OCI-LY3 (cell line): ENCODE measurements at regions not wholly inside any gene's neighbourhood (a gene's known extent, or its start where the extent isn't known, plus 50 kb on each side); places are given as distances from the start of the nearest gene placed in this dataset.

Source experiments
- H2AFZ ChIP-seq: fragments of 200-600, 300-600 bp; shearing (Covaris generic); 2 replicates; pipeline ENCODE4 v1.6.0; 2014; ENCODE audit warnings: antibody characterized with exemption, low read depth, low read length
- H3K27ac ChIP-seq: fragments of 200-600, 300-600 bp; sonication (generic); 2 replicates; pipeline ENCODE4 v1.5.1; 2014; ENCODE audit warnings: mild to moderate bottlenecking, low read length, moderate library complexity, mixed read lengths
- H3K27me3 ChIP-seq: fragments of 200-600, 300-600 bp; sonication (generic); 2 replicates; pipeline ENCODE4 v1.6.1; 2014; ENCODE audit warnings: low read depth, low read length, mixed read lengths
- H3K36me3 ChIP-seq: fragments of 200-600, 300-600 bp; sonication (generic); replicated peaks from 2 replicates; pipeline ENCODE3; 2014; ENCODE audit warnings: low read depth, low read length, mixed read lengths
- H3K4me1 ChIP-seq: fragments of 300-600, 200-600 bp; sonication (generic); 2 replicates; pipeline ENCODE4 v1.6.1; 2014; ENCODE audit warnings: low read length, mixed read lengths
- H3K4me2 ChIP-seq: fragments of 200-600, 300-600 bp; sonication (generic); 2 replicates; pipeline ENCODE4 v1.6.1; 2014; ENCODE audit warnings: low read length, mixed read lengths
- H3K4me3 ChIP-seq: fragments of 300-600, 200-600 bp; sonication (generic); 2 replicates; pipeline ENCODE4 v1.5.1; 2014; ENCODE audit warnings: antibody characterized with exemption, mild to moderate bottlenecking, low read length, moderate library complexity
- H3K79me2 ChIP-seq: fragments of 300-600, 200-600 bp; shearing (Covaris generic); 2 replicates; pipeline ENCODE4 v1.6.1; 2014; ENCODE audit warnings: mild to moderate bottlenecking, low read length, mixed read lengths
- H3K9ac ChIP-seq: fragments of 300-600, 200-600 bp; shearing (Covaris generic); 2 replicates; pipeline ENCODE4 v1.6.0; 2014; ENCODE audit warnings: mild to moderate bottlenecking, low read length, moderate library complexity
- H3K9me3 ChIP-seq: fragments of 200-600, 300-600 bp; shearing (Covaris generic); 2 replicates; pipeline ENCODE4 v1.6.1; 2014; ENCODE audit warnings: low read length, mixed read lengths; ENCODE audit not compliant: insufficient read depth
- H4K20me1 ChIP-seq: fragments of 200-600, 300-600 bp; sonication (generic); 2 replicates; pipeline ENCODE4 v1.6.1; 2016; ENCODE audit warnings: low read length, mixed read lengths; ENCODE audit not compliant: insufficient read depth
- EZH2phosphoT487 ChIP-seq: fragments of 200-600 bp; shearing (Covaris generic); IDR thresholded peaks from 2 replicates; pipeline ENCODE4 v1.6.1; 2018; ENCODE audit warnings: antibody characterized with exemption, mixed run types, low read depth
- TF ChIP-seq, protein P1 (sequence below): fragments of 200-600, 300-600 bp; sonication (generic); IDR thresholded peaks from 2 replicates; pipeline ENCODE4 v1.5.1; 2014; ENCODE audit warnings: antibody characterized with exemption, low read length, low read depth

GRCh38 chrX:13495232-13495631 lies 74.2 kb upstream of the EGFL6 start:
- Histone ChIP-seq H4K20me1 (no peaks in the 10 kb centered on the region), H3K4me3 (no peak overlapping the region), H3K79me2 (no peaks in the 10 kb centered on the region), H2AFZ (no peak overlapping the region), H3K4me2 (no peak overlapping the region), H3K9me3 (no peaks in the 10 kb centered on the region), H3K27ac (no peak overlapping the region), H3K36me3 (no peaks in the 10 kb centered on the region), H3K27me3 (no peaks in the 10 kb centered on the region), H3K4me1 (no peaks in the 10 kb centered on the region), H3K9ac (no peak overlapping the region)
- TF ChIP-seq, protein P1, sequence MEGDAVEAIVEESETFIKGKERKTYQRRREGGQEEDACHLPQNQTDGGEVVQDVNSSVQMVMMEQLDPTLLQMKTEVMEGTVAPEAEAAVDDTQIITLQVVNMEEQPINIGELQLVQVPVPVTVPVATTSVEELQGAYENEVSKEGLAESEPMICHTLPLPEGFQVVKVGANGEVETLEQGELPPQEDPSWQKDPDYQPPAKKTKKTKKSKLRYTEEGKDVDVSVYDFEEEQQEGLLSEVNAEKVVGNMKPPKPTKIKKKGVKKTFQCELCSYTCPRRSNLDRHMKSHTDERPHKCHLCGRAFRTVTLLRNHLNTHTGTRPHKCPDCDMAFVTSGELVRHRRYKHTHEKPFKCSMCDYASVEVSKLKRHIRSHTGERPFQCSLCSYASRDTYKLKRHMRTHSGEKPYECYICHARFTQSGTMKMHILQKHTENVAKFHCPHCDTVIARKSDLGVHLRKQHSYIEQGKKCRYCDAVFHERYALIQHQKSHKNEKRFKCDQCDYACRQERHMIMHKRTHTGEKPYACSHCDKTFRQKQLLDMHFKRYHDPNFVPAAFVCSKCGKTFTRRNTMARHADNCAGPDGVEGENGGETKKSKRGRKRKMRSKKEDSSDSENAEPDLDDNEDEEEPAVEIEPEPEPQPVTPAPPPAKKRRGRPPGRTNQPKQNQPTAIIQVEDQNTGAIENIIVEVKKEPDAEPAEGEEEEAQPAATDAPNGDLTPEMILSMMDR = no peak
- TF ChIP-seq EZH2phosphoT487 = no peak

DNA sequence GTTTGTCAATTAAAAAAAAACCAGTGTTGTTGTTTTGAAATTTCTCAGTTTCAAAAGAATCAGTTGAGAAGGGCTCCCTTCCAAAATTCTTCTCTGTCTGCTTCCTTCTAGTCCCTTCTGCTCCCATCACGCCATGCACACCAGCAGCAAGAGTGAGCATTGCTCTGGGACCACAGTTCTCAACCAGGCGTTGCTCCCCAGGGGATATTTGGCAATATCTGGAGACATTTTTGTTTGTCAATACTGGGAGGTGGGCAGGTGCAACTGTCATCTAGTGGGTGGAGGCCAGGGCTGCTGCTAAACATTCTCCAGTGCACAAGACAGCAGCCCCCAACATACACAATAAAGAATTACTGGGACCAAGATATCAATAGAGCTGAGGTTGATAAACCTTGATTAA lies 74.8 kb upstream of the EGFL6 start:
- TF ChIP-seq, protein P1 = no peak
- no peak for TF ChIP-seq EZH2phosphoT487
- Histone ChIP-seq H3K27ac (no peak overlapping the region), H4K20me1 (no peaks in the 10 kb centered on the region), H3K79me2 (no peaks in the 10 kb centered on the region), H3K4me2 (no peak overlapping the region), H2AFZ (no peak overlapping the region), H3K4me1 (peaks cover 3% of the 10 kb centered on the region), H3K9ac (no peak overlapping the region), H3K4me3 (no peak overlapping the region), H3K27me3 (no peaks in the 10 kb centered on the region), H3K36me3 (no peaks in the 10 kb centered on the region), H3K9me3 (no peaks in the 10 kb centered on the region)

DNA sequence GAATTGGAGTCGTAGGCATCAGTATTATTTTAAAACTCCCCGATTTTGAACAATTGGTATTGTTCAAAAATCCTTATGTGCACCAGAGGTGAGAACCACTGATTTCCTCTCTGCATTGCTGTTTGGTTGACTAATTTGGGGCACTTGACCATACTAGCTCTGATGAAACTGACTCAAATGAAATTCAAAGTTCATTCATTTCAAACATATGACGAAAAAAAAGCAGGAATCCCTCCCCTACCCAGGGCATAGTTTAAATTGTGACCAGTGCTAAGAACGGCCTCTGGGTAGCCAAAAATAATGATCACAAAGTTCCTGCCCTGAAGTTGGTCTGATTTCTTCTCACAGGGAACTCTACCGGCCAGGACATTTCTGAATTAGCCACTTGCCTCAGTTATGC lies 75.7 kb upstream of the EGFL6 start:
- Histone ChIP-seq H2AFZ (no peak overlapping the region), H3K27ac (no peak overlapping the region), H3K9ac (no peak overlapping the region), H3K36me3 (no peaks in the 10 kb centered on the region), H3K9me3 (no peaks in the 10 kb centered on the region), H3K79me2 (no peaks in the 10 kb centered on the region), H3K27me3 (no peaks in the 10 kb centered on the region), H3K4me1 (peaks cover 11% of the 10 kb centered on the region), H4K20me1 (no peaks in the 10 kb centered on the region), H3K4me3 (no peak overlapping the region), H3K4me2 (no peak overlapping the region)
- TF ChIP-seq EZH2phosphoT487 = no peak
- TF ChIP-seq, protein P1 = no peak

GRCh38 chrX:13492286-13492685 lies 77.1 kb upstream of the EGFL6 start:
- Histone ChIP-seq H2AFZ (no peak overlapping the region), H3K4me2 (no peak overlapping the region), H3K9me3 (no peaks in the 10 kb centered on the region), H3K27ac (no peak overlapping the region), H3K27me3 (no peaks in the 10 kb centered on the region), H3K9ac (no peak overlapping the region), H3K4me3 (no peak overlapping the region), H4K20me1 (no peaks in the 10 kb centered on the region), H3K4me1 (peaks cover 23% of the 10 kb centered on the region), H3K79me2 (no peaks in the 10 kb centered on the region), H3K36me3 (no peaks in the 10 kb centered on the region)
- TF ChIP-seq, protein P1 = no peak
- TF ChIP-seq EZH2phosphoT487 = no peak
